ENCODE measurements at regions not wholly inside any gene's neighbourhood (a gene's known extent, or its start where the extent isn't known, plus 50 kb on each side); places are given as distances from the start of the nearest gene placed in this dataset.
"Not testable (repeated sequence)": the region's sequence is repeated elsewhere in the genome, so short reads cannot be mapped to it uniquely, and the experiment has no call there.

- not testable (repeated sequence) for DNase-seq (ENCODE audit: low read depth)
These were observed 134.1 kb upstream of the KITLG start for GRCh38 chr12:88714263-88714882.

- DNase-seq (ENCODE audit: low read depth), result no peak
These were observed 127.5 kb upstream of the KITLG start for GRCh38 chr12:88707800-88708199.

GRCh38 chr12:88706286-88706685, 126.0 kb upstream of the KITLG start:
- DNase-seq (ENCODE audit: low read depth), result no peak

- DNase-seq (ENCODE audit: low read depth), result no peak
These were observed 123.5 kb upstream of the KITLG start for GRCh38 chr12:88703790-88704189.

- no peak for DNase-seq (ENCODE audit: low read depth)
These were observed 118.2 kb upstream of the KITLG start for GRCh38 chr12:88698471-88698870.

GRCh38 chr12:88693837-88694445, 113.7 kb upstream of the KITLG start:
- no peak for DNase-seq (ENCODE audit: low read depth)

- no peak for DNase-seq (ENCODE audit: low read depth)
These were observed 111.5 kb upstream of the KITLG start for GRCh38 chr12:88691811-88692210.

GRCh38 chr12:88684610-88685009, 104.3 kb upstream of the KITLG start:
- DNase-seq (ENCODE audit: low read depth), result no peak

- DNase-seq (ENCODE audit: low read depth), result no peak
These were observed 103.9 kb upstream of the KITLG start for GRCh38 chr12:88684170-88684569.

- no peak for DNase-seq (ENCODE audit: low read depth)
These were observed 103.4 kb upstream of the KITLG start for GRCh38 chr12:88683628-88684027.

- no peak for DNase-seq (ENCODE audit: low read depth)
These were observed 101.0 kb upstream of the KITLG start for GRCh38 chr12:88681271-88681670.

GRCh38 chr12:88677464-88677863, 97.2 kb upstream of the KITLG start:
- DNase-seq (ENCODE audit: low read depth), result no peak

GRCh38 chr12:88667615-88668014, 87.3 kb upstream of the KITLG start:
- DNase-seq (ENCODE audit: low read depth), result peak; percentile 7

- peak; percentile 8 for DNase-seq (ENCODE audit: low read depth)
These were observed 84.8 kb upstream of the KITLG start for GRCh38 chr12:88665071-88665470.

- DNase-seq (ENCODE audit: low read depth), result no peak
These were observed 82.7 kb upstream of the KITLG start for GRCh38 chr12:88662961-88663360.

GRCh38 chr12:88662093-88662492, 81.8 kb upstream of the KITLG start:
- DNase-seq (ENCODE audit: low read depth), result no peak

- DNase-seq (ENCODE audit: low read depth), result no peak
These were observed 77.7 kb upstream of the KITLG start for GRCh38 chr12:88658009-88658408.

GRCh38 chr12:88650715-88651114, 70.4 kb upstream of the KITLG start:
- DNase-seq (ENCODE audit: low read depth), result no peak

GRCh38 chr12:88648625-88649024, 68.4 kb upstream of the KITLG start:
- DNase-seq (ENCODE audit: low read depth), result no peak

GRCh38 chr12:88646824-88647223, 66.6 kb upstream of the KITLG start:
- no peak for DNase-seq (ENCODE audit: low read depth)

GRCh38 chr12:88645816-88646215, 65.5 kb upstream of the KITLG start:
- DNase-seq (ENCODE audit: low read depth), result no peak

- DNase-seq (ENCODE audit: low read depth), result no peak
These were observed 64.9 kb upstream of the KITLG start for GRCh38 chr12:88644946-88645702.

- DNase-seq (ENCODE audit: low read depth), result no peak
These were observed 63.4 kb upstream of the KITLG start for GRCh38 chr12:88643685-88644084.

Measured in Daoy (cell line).